Skeletal muscle cell (primary cell): ENCODE measurements at regions not wholly inside any gene's neighbourhood (a gene's known extent, or its start where the extent isn't known, plus 50 kb on each side); places are given as distances from the start of the nearest gene placed in this dataset.
"Not testable (repeated sequence)": the region's sequence is repeated elsewhere in the genome, so short reads cannot be mapped to it uniquely, and the experiment has no call there.

ENCODE experiments used
- DNase-seq: peaks from one replicate; pipeline ENCODE4 v3.0.0-alpha.2; 2010; ENCODE audit warnings: low read depth
- H3K4me3 ChIP-seq: 2 replicates; pipeline ENCODE4 v1.5.1; 2011; ENCODE audit warnings: low read depth, mild to moderate bottlenecking, control low read depth, low read length, moderate library complexity

DNA sequence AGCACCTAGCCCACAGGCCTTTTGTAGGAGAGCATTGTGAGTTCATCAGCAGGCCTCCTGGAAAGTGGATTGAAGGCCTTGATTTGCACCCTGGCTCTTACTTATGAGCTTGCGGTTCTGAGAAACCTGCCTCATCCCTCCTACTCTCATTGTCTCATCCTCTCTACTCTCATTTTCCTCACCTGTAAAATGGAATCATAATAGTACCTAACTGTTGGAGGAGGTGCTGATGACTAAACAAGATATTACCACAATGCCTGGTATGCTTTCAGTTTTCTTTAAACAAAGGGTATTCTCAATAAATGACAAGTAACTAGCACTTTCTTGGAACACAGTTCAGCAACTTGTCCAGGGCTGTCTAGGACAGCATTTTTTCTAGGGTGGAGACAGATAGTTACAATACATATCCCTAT is 243.1 kb upstream of the MAF start:
- H3K4me3 ChIP-seq = no peak overlapping the region
- no peak for DNase-seq

DNA sequence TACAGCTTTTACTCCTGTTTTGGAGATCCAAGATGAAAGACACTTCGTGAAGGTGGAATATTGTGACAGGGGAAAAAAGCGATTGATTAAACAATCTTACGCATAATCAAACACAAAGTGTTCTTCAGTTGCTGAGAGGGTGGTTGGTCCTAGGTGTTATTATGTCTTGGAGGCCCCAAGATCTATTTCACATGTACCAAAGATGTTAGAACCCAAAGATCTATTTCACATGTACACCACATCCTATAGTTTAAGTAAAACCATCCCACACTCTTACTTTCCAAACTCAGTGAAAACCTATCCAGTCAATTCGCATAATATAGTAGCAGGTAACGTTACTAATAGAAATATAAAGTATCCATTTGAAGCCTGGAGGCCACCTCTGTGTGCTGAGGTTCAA is 242.6 kb upstream of the MAF start:
- no peak for DNase-seq

DNA sequence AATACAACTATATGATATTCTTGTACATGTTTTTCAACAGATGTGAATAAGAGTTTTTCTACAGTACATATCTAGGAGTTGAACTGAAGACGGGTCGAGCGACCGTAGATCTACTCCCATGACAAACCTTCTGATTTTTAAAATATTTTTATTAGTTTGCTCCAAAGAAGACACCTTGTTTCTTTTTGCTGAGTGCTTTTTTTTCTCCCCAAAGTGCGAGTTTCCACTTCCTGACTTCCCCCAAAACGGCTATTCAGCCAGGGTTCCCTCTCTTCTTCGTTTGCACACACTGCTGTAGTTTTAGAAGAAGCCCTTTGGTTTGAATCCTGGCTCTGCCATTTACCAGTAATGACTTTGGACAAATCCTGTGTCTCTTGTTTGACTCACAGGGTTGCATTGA is 241.7 kb upstream of the MAF start:
- DNase-seq = no peak
- H3K4me3 ChIP-seq = no peak overlapping the region

More for the DNA sequence above, 242.6 kb upstream of the MAF start:
- no peak overlapping the region for H3K4me3 ChIP-seq

DNA sequence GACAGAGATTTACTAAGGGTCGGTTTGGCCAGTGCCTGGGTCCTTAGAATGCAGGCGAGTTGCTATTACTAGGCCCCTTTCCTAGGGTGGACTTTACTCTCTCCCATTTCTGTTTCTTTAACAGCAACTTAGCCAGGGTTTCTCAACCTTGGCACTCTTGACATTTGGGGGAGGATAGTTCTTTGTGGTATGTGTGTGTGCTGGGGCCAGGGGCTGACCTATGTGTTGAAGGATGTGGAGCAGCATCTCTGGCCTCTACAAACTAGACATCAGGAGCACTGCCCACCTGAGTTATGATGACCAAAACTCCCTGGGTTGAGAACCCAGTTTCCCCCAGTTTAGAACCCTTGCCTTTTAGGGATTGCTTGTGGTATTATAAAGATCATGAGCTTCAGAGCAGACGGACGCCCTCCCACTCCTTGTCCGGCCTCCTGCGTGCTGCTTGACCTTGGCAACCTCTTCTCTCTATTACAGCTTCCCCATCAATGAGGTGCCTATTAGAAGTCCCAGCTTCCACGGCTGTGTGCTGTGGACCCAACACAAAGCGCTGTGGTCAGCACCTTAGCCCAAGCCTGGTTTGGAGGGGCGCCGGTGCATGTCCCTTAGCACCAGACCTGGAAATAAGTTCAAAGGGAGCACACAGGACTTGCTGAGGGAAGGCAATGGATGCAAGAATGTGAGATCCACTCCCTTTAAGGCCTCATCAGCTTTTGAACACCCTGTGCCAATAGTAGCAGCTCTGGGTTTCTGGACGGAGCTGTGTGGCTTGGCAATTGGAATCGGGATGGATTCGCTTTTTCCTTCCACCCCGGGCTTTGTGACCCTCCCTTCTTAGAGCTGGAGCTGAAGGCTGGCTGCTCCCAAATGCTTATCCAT is 239.2 kb upstream of the MAF start:
- H3K4me3 ChIP-seq = no peak overlapping the region
- no peak for DNase-seq

DNA sequence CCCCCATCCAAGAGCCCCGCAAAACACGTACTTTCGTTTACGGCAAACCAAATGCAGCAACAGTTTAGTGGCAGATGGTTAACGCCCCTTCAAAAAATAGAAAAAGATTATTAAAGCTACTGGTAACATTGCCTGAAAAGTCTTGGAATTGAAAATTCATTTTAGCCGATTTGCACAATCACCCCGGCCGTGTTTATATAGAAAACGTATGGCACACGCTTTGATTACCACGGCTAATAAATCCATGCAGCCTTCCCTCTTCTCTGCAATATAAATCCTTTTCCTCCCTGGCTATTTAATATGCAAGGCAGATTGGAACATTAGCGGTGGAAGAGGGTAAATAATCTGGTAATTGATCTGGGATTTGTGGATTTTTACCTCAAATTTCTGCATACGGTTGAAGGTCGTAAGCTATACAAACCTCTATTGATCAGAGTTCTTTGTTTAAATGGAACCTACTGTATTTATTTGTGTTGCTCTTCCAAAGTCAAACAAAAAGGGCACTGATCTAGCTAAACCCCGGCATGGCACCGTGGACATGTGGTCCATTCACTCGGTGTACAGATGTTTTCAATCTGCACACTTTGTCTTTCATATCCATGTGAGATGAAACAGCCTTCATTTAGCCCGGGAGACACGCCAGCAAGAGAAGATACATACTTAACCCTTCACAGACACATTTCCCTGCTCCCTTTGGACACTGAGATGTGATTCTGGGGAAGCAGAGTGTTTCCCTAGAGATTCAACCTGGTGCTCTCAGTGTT is 238.1 kb upstream of the MAF start:
- DNase-seq = no peak
- H3K4me3 ChIP-seq = no peak overlapping the region

DNA sequence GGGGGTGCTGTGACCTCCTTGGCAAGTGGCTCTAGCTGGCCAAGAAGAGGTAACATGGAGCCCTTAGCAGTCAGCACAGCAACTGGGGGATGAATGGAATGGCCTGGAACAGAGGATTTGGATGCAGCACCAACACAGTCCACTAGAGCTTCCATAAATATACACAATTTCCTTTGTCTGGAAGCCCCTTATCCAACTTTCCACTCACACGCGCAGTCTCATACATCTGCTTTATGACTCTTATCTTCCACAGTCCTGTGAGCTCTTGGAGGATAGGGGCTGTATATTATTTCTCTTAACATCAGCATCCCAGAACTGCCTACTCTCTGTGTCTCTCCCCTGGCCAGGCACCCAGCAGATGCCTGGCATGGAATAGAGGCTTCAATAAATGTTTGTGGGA is 235.6 kb upstream of the MAF start:
- H3K4me3 ChIP-seq = no peak overlapping the region
- DNase-seq = no peak

DNA sequence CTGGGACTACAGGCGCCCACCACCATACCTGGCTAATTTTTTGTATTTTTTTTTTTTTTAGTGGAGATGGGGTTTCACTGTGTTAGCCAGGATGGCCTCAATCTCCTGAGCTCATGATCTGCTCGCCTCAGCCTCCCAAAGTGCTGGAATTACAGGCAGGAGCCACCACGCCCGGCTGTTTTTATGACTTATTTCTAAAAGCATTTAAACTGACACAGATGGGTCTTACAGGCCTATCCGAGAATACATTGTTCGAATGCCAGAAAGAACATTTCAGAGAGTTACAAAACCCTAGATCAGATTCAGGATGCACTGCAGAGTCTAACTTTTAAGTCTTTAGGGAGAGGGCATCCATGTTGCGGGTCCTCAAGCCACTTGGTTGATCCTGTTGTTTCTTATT is 234.7 kb upstream of the MAF start:
- DNase-seq = no peak
- H3K4me3 ChIP-seq = no peak overlapping the region

DNA sequence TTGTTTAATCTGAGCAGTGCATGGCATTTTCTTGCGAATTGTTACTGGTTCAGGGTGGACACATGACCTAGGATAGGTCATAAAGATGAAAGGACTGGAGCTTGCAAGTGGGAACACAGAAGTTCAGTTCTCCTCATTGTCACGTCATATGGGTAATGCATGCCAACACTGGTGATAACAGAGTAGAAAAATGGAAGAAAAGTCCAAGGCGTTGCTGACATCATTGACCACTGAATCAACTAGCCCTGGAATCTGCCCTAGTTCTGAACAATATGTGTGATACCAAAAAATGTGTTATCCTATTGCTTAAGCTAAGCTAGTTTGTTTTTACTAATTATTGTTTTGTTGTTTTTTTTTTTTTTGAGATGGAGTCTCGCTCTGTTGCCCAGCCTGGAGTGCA is 234.2 kb upstream of the MAF start:
- DNase-seq = no peak
- H3K4me3 ChIP-seq = no peak overlapping the region

DNA sequence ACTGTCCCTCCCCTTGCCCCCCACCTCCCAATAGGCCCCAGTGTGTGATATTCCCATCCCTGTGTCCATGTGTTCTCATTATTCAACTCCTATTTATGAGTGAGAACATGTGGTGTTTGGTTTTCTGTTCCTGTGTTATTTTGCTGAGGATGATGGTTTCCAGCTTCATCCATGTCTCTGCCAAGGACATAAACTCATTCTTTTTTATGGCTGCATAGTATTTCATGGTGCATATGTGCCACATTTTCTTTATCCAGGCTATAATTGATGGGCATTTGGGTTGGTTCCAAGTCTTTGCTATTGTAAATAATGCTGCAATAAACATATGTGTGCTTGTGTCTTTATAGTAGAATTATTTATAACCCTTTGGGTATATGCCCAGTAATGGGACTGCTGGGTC is 233.5 kb upstream of the MAF start:
- DNase-seq, H3K4me3 ChIP-seq: not testable (repeated sequence)

DNA sequence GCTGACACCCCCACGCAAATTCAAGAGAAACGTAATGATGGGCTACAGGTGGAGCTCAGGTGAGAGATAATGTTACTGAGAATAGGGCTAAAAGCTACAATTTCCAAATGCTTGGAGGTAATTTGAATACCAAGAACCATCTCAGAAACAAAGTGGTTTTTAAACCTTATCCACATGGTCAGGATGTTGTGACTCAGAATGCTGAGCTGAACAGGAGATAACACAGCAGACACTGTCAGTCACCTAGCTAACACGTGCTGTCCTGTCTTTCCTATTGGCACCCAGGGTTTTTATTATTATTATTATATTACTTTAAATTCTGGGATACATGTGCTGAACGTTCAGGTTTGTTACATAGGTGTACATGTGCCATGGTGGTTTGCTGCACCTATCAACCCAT is 233.0 kb upstream of the MAF start:
- no peak for DNase-seq
- H3K4me3 ChIP-seq = no peak overlapping the region

DNA sequence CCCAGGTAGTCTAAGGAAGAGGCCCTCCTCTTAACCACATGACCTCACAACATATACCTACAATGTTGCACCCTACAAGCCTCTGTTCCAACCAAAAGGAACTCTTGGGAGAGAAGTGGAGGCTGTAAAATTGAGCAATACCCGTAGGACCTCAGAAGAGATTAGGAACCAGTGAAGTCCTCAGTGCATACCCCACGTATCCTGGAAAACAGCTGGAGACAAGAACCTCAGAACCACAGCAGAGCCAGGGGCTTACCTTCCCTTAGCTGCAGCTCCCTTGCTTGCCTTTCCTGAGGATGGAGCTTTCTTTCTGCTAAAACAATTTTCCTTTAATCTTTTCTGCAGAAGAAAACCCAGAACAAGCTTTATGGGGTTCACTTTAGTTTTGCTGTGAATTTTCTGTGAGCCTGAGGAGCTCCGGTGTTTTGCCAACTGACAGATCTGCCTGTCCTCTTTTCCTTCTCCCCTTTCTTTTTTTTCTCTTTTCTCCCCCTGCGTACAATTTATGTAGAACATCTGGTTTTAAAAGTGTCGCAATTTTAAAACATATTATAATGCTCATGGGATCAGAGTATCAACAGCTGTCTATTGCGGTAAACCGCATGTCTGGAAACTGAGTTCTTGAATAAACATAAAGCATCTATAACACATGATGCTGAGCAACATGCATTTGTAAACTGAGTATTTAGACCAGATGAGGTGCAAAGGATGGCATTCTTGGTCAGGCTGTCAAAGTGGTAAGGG is 226.4 kb upstream of the MAF start:
- DNase-seq = peak; percentile 23
- no peak overlapping the region for H3K4me3 ChIP-seq

DNA sequence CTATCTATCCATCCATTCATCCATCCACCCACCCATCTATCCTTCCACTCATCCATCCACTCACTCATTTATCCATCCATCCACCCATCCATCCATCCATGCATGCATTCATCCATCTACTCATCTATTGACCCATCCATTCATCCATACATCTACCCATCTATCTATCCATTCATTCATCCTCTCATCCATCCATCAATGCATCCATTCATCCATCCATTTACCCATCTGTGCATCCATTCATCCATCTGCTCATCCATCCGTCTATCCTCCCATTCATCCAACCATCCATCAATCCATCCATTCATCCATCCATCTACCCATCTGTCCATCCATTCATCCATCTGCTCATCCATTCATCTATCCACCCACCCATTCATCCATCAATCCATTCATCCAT is 224.5 kb upstream of the MAF start:
- no peak for DNase-seq
- H3K4me3 ChIP-seq = no peak overlapping the region

DNA sequence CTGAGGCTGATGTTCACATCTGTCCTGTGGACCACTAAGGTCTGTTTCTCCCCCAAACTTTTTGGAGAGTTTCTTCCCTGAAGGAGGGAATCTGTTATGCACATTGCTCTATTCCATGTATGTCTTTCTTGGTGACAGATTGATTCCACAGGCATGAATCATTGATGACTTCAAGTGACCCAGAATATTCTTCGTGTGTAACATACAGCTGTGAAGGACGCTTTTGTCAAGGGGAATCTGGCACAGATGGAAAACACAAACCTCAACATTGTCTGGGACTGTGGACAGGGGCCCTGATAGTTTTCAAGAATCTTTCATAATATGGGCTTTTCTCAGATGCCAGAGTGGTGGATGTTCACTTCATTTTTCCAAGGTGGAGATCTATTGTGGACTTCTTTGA is 223.1 kb upstream of the MAF start:
- H3K4me3 ChIP-seq = no peak overlapping the region
- no peak for DNase-seq

DNA sequence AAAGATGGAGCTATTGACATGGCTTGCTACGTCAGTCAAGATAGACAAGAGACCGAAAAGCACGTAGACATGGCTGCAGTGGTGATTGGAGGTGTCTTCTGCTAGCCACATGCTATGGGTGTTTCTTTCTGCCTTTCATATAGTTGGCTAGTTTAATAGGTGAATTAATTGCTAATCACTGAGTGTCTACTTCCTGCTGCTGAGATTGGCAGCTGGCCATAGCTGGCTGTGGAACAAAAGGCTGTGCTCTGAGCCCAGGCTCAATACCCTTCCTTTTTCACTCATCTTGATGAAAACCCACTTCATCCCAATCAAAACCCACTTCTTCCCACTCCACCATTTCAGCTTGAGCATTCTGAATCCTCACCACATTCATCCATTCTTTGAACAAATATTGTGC is 221.4 kb upstream of the MAF start:
- no peak for DNase-seq
- H3K4me3 ChIP-seq = no peak overlapping the region

DNA sequence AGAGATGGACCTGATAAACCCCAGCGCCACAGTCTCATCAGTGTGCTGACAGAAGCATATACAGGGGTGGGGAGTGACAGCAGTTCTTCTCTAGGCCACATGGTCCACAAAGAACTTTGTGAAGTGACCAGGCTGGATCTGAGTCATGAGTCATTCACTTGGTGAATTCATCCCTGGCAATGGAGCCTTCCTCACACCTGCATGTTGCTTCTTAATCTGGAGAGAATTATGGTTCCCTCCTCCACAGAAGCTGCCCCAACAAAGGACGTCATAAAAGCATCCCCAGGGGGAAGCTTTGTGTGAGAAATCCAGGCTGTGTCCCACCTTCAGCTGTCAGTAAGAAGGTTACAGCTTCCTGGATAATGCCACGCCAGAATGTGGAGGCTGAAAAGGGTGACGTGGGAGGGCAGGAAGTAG is 215.6 kb upstream of the MAF start:
- no peak for DNase-seq
- no peak overlapping the region for H3K4me3 ChIP-seq

DNA sequence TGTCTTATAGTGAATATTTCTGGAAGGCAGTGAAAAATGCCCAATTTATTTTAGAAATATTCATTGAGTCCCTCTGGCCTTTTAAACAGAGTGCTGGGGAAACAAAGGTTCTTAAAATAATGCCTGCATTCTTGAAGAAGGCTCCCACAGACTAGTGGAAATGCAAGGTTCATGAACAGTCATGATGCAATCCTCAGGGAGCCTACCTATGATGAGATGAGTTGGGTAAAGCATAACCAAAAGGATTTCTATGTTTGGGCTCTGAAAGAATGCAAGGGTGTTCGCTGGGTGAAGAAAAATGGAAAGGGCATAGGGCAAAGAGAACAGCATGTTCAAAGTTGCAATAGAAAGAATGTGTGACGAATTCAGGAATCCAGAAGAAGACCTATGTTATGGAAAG is 214.5 kb upstream of the MAF start:
- H3K4me3 ChIP-seq = no peak overlapping the region
- no peak for DNase-seq

DNA sequence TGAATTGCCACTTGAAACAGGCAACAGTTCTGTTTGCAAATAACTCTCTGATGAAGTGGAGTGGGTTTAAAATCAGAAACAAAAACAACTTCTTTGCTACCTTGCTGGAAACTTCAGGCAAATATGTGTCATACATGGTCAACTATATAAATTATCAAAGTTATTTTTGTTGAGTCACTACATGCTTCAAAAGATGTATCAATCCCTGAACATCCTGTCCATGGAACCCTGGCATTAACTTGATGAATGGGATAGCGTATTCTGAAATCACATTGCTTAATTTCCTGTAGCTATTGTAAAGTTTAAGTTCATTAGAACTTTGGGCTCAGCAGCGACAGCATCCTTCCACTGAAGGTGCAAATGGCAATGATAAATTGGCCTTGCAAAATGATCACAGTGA is 213.6 kb upstream of the MAF start:
- H3K4me3 ChIP-seq = no peak overlapping the region
- no peak for DNase-seq

DNA sequence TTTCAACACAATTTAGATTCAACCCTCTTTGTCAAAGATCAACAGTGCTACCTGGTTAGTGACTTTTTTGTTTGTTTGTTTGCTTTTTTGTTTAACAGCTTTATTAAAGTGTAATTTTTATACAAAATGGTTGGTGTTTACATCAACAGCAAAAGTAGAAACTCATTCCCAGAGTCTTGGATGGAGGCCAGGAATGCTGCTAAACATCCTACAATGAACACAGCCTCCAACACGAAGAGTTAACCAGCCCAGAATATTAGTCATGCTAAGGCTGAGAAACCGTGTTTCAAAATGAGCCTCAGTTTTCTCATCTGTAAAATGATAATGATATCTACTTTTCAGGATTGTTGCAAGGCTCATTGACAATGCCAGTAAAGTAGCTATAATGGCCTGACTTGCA is 211.0 kb upstream of the MAF start:
- H3K4me3 ChIP-seq = no peak overlapping the region
- no peak for DNase-seq

DNA sequence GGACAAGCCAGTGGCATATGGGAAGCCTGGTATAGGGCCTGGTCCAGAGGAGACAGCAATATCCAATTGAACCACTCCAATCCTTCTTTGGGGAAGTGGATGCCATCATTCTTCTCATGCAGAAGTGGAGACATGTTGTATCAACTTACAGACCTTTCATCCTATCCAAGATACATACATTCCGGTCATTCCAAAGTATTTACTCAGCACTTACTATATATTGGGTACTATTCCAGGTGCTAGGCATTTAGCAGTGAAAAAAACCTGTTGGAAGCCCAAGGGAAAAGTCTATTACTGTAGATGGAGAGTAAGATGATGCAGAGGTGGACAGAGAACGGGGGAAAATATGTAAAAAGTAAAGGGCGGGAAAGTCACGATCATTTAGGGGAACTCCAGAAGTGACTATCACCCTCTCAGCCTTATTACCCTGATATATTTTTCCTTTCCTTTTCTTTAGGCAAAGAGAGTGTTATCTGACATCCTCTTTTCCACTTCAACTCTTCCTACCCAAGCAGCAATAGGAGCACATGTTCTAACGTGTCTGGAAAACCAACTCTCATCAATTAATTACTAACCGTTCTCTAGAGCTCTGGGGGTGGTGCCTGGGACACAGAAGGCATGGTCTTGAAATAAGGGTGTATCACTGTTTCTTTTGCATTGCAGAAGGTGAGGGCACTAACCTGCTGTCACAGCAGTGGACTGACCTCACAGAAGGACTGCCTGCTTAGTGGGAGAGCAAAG is 210.1 kb upstream of the MAF start:
- DNase-seq = no peak
- no peak overlapping the region for H3K4me3 ChIP-seq

DNA sequence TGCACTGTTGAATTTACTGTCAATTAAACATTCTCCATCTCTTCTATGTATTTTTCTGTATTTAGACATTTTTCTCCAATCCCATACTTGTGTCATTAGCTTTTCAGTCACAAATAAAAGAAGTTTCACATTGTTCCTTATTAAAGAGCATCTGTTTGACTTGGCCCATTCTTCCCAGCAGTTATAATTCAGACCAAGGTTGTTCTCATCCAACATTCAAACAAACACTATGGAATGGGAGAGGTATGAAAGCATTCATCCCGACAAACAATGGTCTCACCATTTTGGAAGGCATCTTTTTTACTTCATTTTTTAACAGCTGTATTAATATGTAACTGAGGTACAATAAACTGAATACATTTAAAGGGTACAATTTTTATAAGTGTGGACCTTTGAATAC is 208.8 kb upstream of the MAF start:
- no peak for DNase-seq
- no peak overlapping the region for H3K4me3 ChIP-seq
